AG08396 (cell line): ENCODE measurements at regions not wholly inside any gene's neighbourhood (a gene's known extent, or its start where the extent isn't known, plus 50 kb on each side); places are given as distances from the start of the nearest gene placed in this dataset.
"Not testable (repeated sequence)": the region's sequence is repeated elsewhere in the genome, so short reads cannot be mapped to it uniquely, and the experiment has no call there.

Experiments used
- DNase-seq: peaks from one replicate; pipeline ENCODE4 v3.0.0; 2012; ENCODE audit warnings: low spot score, mixed read lengths

DNA sequence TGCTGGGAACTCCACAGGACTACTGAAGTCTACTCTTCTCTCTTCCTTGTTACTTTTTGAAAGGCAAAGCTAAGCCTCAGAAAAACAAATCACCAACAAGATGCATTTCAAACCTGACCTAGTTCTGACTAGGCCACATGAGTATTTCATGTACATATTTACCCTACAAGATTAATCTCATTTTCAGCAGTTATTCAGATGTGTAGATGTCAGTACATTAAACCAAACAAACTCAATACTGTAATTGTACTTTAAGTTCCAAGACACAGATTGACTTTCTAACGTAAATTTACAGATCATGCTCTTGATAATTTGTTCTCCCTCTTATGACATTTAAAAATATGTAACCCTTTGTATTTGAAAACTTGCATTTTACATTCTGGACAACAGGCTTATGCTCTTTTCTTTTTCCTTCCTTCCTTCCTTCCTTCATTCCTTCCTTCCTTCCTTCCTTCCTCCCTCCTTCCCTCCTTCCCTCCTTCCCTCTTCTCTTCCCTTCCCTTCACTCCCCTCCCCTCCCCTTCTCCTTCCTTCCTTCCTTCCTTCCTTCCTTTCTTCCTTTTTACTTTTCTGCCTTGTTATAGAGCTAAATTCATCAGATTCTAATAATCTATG, 1653.4 kb downstream of the EFNA5 start:
- no peak for DNase-seq

DNA sequence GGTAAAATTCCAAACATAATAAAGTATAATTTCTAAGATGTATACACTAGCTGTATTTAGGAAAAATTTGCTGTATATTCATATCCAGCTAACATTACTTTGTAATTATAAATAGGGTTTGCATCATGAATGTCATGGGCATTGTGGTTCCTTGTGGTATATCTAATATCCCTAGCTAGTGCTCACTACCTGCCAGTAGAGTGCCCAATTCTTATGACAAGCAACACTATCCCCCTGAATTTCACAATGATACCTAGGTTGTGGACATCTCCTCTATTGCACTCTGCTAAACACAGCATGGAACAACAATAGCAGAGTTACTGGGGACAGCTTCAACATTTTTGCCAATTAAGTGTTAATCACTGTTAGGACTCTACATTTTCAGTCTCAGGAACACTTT, 1656.5 kb downstream of the EFNA5 start:
- no peak for DNase-seq

DNA sequence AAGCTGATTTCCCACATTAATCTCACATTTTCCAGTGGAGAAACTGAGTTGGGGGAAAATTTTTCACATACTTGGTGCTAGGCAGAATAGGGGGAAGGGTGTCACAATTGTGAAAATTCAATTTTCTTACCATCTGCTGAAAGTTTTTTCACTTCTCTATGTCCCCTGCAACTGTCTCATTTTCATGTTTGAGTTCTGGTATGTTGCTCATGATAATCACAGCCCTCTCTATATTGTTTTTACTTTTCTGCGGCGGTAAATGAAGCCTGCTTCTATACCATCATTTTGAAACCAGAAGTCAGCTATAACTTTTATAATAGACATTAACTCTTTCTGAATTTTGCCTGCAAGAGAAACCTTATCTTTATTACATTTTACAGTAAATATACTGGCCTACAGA, 1664.5 kb downstream of the EFNA5 start:
- DNase-seq, result no peak

DNA sequence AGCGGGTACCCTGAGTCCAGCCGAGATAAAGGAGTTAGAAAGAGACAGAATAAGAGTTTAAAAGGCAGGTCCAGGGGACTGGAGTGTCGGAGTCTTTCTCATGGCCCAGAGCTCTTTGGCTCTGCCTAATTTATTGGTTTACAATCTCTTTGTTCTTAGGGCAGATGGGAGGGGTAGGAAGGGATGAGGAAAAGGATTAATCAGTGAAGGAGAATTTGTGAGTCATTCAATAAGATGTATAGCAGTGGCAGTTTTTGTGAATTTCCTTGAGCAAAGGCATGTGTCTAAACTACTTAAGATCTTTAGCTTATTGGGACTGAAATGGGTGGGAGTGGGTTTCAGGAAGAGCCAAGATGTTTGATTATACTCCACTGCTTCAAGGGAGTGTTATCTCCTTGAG, 1671.7 kb downstream of the EFNA5 start:
- not testable (repeated sequence) for DNase-seq

DNA sequence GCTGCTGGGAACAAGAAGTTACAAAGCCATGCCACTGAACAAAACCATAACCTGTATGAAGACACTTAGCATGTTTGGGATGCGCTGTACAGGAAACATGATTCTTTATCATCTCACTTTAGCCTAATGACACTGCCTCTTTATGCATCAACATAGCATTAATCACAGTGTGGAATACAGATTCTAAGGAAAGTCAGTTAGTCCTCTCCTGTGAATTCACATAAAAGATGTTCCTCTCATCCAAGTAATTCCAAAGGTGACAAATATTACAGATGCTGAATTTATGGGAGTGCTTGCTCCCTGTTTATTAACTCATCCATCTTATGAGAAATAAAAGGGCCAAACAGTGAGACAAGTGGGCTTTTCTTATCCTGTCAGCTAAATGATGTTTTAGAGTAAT, 1677.7 kb downstream of the EFNA5 start:
- DNase-seq, result no peak

DNA sequence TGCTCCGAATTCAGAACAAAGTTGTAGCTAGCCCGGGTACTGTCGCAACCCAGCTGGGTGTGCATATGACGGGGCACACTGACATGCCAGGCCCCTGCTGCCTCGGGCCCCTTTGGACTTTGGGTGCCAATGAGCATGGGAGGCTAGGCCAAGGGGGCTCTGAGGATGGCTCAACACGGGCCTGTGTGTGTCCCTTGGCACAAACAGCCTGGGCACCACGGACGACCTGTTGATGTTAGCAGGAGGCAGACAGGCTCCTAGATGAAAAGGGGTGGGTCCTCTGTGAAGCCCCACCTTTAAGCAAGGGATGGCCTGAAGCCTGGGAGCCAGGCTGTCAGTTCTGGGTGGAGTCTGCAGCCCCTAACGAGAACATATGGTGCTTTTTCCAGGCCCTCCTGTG, 1688.2 kb downstream of the EFNA5 start:
- no peak for DNase-seq

DNA sequence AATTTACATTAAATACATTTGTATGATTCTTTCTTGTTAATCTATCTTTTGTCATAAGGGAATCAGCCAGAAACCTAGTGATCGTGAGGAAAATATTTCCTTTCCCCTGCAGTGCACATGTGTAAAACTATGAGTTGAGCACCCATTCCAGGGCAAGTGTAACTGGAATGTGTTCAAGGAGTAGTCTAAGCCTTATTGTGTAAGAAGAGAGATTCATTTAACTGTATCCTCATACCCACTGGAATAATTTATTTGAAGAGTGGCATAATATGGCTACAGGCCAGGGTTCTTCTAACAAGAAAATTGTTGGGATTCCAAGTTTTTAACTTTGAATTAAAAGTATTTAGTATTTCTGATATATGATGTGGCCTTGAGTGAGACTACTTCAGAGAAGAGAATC, 1692.7 kb downstream of the EFNA5 start:
- no peak for DNase-seq

DNA sequence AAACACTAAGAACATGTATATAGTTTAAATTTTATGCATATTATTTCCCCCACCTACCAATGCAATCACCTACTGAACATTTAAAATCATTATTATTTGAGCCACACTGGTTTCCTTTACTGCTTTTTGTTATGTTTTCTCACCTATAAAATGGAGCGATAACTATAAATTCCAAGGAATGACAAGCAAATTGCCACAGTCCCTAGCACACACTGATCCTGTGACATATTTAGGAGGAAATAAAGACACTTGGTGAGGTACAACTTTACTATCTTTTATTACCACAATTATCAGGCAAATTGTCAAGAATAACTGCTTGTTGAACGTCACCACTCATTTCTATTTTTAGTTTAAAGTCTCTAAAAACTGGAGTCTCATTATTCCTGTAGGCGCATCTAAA, 1693.6 kb downstream of the EFNA5 start:
- DNase-seq, result no peak

DNA sequence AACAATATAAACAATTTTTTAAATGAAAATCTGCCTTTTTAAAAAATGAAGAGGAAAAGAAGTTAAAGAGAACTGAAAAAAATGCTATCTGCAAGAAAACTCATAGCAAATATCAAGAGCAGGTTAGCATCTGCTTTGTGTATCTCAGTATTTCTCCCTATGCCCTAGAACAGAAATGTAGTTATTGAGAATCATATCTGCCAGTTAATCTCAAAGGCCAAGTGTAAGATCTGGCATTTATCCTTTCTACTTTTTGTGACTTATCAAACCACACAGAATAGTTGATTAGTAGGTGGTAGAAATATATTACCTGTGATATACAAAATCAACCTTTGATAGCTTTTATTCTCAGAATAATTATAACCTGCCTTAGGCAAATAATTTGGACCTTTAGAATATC, 1699.8 kb downstream of the EFNA5 start:
- DNase-seq, result no peak

DNA sequence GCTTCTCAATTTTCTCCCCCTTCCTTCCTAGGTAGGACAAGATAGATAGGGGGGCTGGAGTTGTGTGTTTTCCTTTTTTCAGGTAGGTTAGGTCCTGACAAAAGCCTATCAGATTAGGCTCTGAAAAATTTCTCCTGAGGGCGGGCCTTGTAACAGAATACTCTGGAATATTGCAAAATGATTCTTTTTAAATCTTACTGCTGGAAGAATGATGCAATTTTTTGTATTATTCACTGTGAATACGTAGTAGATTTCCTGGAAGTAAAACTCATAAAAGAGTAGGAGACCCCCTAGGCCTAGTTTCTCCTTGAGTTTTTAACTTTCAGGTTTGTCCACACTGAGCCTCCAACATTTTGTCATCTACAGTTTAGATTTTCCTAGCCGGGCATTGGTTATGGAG, 1701.8 kb downstream of the EFNA5 start:
- no peak for DNase-seq

DNA sequence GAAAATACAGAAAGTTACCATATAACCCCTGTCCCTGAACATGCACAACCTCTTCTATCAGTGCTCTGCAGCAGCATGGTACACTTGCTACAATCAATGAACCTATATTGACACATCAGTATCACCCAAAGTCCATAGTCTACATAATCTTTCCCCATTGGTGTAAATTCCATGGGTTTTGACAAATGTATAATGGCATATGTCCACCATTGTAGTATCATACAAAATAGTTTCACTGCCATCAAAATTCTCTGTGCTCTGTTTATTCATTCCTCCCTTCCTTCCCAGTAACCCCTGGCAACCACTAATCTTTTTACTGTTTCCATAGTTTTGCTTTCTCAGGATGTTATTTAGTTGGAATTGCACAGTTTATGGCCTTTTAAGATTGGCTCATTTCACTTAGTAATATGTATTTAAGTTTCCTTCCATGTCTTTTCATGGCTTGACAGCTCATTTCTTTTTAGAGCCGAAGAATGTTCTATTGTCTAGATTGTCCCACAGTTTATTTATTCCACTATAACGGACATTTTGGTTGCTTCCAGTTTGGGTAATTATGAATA, 1707.0 kb downstream of the EFNA5 start:
- DNase-seq, result no peak

DNA sequence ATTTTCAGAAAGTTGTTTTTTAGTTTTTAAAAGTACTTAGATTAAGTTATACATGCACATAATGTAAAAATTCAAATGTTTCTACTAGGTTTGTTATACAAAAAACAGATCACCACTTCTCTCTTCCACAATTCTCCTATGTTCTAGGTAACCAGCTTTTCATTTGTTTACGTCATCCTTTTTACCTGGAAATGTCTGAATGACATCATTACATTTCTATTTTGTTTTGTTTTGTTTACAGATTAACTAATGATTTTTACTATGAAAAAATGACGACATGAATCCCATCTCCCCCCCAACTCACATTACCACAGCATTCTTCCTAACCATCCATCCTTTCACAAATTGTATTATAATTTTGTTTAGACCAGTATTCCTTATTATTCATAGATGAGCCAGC, 1709.2 kb downstream of the EFNA5 start:
- DNase-seq, result no peak

DNA sequence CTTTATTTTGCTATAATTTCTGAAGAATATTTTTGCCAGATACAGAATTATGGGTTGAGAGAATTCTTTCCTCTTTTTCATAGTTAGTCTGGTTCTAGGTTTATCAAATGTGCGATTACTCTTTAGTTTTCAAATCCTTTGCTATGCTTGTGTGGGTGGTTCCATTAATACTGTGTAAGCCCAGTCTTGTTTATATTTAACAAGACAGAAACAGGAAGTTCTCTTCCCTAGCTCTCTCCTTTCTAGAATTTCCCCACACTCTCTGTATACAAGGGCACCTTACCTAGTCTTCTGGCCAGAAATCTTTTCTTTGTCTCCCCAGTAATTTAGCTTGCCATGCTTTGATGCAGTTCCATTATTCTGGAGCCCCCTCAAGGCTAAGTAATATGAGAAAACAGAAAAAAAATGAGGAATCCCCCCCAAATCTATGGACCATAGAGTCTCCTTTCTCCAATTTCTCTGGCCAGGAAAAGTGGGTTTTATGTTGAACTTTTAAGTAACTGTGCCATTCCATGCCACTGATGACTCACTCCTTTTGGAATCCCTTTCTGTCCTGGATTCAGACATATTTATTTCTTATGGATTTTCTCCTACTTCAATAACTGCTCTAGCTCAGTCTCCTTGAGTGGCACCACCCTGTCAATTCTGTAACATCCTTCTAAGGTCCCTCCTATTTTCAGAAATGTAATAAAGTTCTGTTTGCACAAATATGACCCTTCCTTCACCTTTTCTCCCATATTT, 1714.1 kb downstream of the EFNA5 start:
- DNase-seq, result no peak

DNA sequence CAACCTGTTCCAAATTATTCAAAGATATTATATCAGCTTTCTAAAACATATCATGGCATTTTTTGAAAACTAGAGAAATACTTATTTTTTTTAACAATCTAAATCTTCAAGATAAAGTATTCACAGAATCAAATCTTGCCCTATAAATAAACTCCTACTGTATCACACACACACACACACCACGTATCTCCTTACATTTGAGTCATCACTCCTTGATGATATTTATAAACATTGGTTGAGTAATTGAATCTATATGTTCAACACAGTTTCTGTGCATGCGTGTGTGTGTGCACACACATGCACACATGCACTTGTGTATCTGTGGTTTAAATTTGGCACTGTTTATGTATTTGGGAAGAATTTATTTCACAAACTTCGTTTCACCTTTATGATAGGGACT, 1716.4 kb downstream of the EFNA5 start:
- no peak for DNase-seq

DNA sequence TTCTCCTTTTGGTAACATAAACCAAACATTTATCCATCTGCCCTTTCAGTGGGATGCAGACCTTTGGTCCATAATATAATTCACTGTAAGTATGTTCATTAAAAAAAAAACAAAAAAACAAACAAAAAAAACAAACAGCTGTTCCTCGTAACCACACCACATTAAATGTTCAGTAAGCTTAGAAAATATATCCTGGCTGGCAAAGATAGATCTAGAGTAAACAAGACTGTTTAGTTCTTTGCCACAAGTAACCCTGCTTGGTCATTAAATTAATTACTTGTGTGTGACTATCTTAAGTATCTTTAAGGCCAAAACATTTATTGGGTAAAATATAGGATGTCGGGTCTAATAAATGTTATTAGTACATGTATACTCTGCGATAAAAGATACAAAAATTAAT, 1717.1 kb downstream of the EFNA5 start:
- no peak for DNase-seq

DNA sequence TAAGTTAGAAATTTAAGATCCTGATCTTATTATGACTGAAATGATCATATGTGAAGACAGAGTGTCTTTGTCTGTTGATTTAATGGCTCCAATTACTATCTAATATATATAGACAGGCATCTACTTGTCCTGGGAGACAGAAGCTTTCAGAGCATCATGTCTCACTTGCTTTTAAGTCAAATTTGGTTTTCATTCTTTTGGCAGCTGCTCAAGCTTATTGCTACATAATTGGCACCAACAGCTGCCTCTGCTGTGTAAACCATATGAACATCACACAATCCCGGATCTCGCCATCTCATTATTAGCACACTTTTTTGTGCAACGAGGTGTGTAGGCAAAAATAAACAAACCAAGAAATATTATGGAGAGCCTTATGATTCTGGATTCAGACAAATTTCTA, 1717.9 kb downstream of the EFNA5 start:
- no peak for DNase-seq

DNA sequence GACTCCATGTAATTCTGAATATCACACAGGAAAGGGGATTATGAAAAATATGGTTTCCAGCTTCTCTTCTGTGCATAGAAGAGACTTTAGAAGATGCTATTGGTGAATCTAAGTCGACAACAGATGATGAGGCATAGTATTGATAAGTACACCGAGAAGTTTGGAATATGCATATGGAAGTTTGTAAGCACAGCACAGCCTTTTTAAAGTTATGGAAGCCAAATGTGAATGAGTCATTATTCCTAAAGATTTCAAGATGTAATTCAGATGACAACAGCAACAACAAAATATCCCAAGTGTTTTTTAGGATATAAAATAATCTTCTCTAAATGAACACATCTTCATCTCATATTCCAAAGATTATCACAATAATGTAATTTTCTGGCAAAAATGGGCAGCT, 1723.3 kb downstream of the EFNA5 start:
- DNase-seq, result no peak

DNA sequence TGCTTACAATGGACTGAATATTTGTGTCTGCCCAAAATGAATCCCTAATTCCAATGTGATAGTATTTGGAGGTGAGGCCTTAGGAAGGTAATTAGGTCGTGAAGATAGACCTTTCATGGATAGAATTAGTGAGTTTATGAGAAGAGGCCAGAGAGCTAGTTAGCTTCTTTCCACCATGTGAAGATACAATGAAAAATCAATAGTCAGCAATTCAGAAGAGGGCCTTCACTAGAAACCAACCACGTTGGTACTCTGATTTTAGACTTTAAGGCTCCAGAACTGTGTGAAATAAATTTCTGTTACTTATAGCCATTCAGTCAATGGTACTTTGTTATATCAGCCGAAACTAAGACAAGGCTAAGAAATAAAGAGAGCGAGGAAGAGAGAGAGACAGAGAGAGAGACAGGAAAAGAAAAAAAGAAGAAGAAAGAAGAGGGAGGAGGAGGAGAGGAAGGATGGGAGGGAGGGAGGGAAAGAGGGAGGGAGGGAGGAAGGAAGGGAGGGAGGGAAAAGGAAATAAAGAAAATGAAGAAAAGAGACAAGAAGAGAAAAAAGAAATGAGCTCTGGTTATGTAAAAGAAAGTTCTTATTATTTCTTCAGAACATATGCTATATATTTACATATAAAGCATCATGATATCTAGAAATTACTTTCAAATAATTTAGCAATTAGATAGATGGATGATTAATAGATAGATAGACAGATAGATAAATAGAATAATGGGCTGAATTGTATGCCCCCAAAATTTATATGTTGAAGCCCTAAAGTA, 1725.3 kb downstream of the EFNA5 start:
- DNase-seq, result no peak

DNA sequence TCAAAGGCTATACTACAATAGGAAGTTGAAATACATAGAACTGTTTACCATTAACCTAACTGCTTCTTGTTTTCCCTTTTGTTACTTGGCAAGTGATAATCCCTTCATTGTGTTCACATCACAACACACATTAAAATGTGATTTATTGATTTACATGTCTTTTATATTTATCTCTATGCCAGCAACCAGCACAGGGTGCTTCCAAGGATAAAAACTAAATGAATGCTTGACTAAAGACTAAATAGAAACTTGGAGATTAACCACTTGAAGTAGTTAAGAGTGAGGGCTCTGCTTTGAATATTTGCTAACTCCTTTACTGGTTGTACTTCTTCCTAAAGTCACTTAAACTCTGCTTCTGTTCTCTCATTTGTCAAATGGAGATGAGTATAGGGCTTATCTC, 1730.6 kb downstream of the EFNA5 start:
- DNase-seq, result no peak

DNA sequence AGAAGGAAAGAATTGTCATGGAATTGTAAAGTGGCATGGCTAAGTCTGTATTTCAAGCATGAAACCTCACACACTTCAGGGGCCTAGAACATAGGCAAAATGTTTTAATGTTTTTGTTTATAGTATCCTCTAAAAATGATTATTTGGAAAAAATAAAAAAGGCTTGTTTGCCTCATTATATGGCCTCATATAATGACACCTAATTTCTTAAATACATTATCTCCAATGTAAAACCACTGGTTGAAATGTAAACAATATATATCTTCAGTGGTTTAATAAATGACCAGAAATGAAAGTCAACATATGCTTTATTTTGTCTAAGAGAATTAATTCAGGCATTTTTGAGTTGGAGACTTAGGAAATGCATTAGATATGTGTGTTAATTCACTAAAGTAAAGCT, 1736.6 kb downstream of the EFNA5 start:
- no peak for DNase-seq

DNA sequence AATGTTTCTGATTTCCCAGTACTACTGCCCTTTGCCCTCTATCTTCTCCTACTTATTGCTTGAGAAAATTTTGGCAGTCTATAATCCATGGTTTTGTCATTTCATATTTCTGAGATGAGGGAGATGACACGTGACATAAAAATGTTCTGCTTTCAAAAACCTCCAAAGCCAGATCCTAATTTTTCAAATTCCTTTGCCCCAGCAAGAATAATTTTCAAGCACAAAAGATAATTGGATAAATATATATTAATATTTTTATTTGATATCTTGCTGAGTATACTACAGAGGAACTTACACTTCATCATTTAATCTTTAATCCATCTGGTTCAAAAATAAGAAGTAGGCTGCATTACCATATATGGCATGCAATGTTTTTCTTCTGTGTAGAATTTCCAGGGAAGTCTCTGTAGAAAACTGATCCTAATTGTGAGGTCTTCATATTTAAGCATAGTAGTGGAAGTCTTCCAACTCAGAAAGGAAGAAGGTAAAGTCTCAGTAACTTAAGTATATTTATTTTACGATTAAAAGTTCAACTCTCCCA, 1738.8 kb downstream of the EFNA5 start:
- peak; percentile 1 for DNase-seq

DNA sequence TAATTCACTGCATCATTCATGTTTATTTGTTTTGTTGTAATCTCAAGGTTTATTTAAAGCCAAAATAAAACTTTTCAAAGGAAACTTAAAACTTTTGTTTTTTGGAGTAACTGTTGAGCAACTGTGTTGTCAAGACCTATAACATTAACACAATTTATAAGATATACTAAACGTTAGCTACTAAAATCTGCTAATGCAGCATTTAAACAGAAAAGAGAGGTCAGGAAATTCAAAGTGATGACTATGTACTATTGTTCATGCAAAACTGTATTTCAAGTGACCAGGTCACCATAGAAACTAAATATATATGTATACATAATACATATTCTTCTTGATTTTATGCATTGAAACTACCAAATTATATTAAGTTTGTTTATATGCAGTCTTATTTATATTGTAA, 1740.9 kb downstream of the EFNA5 start:
- DNase-seq, result no peak

DNA sequence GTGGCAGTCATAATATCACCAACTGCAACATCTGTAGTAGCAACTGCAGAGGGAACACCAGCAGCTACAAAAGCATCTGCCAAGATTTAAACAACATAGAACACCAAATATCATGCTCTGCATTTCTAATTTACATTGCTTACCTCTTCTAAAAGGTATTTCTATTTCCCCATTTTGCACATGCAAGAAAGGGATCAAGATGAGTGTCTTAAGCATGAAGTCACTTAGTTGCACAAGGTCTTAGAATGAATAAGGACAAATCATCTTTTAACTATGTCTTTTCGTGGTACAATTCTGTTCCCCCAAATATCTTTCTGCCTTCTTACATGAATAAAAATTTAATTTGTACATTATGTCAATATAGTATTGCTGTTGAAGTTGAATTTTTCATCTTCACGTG, 1746.4 kb downstream of the EFNA5 start:
- DNase-seq, result no peak
